WTC11 (cell line): ENCODE measurements at regions not wholly inside any gene's neighbourhood (a gene's known extent, or its start where the extent isn't known, plus 50 kb on each side); places are given as distances from the start of the nearest gene placed in this dataset.

Experiments
- ATAC-seq: fragments of 200-7000 bp; cut with Tn5 transposase; 2 replicates; pipeline ENCODE4 v1.10.0; 2021; ENCODE audit warnings: mild to moderate bottlenecking, moderate library complexity
- CTCF ChIA-PET: fragments of 300-600 bp; sonication (Branson Sonifier 250); formaldehyde crosslinking; loops from one replicate; lab custom pipeline; 2021; ENCODE audit warnings: antibody characterized with exemption; lab: Charles Lee
- POLR2A ChIA-PET: fragments of 350-600 bp; sonication (Branson Sonifier 250); formaldehyde crosslinking; loops from one replicate; lab custom pipeline; 2021; ENCODE audit warnings: antibody characterized with exemption; lab: Charles Lee
- DNase-seq: peaks from one replicate; pipeline ENCODE4 v3.0.0; 2021; ENCODE audit warnings: low spot score
- H3K27ac Mint-ChIP-seq: 2 replicates; pipeline ENCODE4 v1.8.0; 2021; ENCODE audit warnings: mixed read lengths
- H3K27me3 Mint-ChIP-seq: 2 replicates; pipeline ENCODE4 v1.8.0; 2021; ENCODE audit warnings: low read depth, mild to moderate bottlenecking, moderate library complexity, mixed read lengths
- H3K36me3 Mint-ChIP-seq: 2 replicates; pipeline ENCODE4 v1.8.0; 2021; ENCODE audit warnings: mixed read lengths
- H3K4me1 Mint-ChIP-seq: 2 replicates; pipeline ENCODE4 v1.8.0; 2022; ENCODE audit warnings: mixed read lengths
- H3K4me3 Mint-ChIP-seq: 2 replicates; pipeline ENCODE4 v1.8.0; 2021; ENCODE audit warnings: mild to moderate bottlenecking, moderate library complexity, mixed read lengths
- H3K9me3 Mint-ChIP-seq: 2 replicates; pipeline ENCODE4 v1.8.0; 2021; ENCODE audit warnings: mixed read lengths
- EMX1 ChIP-seq: fragments of 250-450 bp; sonication (Bioruptor Pico); IDR thresholded peaks from 2 replicates; pipeline ENCODE4 v1.8.0; 2021; ENCODE audit warnings: mild to moderate bottlenecking
- ERG ChIP-seq: fragments of 250-450 bp; sonication (Bioruptor Pico); IDR thresholded peaks from 2 replicates; pipeline ENCODE4 v1.8.0; 2021; ENCODE audit warnings: mild to moderate bottlenecking
- ESRRA ChIP-seq: sonication (generic); formaldehyde crosslinking; IDR thresholded peaks from 2 replicates; pipeline ENCODE4 v1.8.1; 2022; ENCODE audit warnings: mild to moderate bottlenecking, missing genetic modification reagents, borderline replicate concordance
- ETV6 ChIP-seq: sonication (generic); formaldehyde crosslinking; IDR thresholded peaks from 2 replicates; pipeline ENCODE4 v1.8.1; 2022; ENCODE audit warnings: mild to moderate bottlenecking, missing genetic modification reagents
- FOXJ3 ChIP-seq: sonication (generic); formaldehyde crosslinking; IDR thresholded peaks from 2 replicates; pipeline ENCODE4 v1.9.0; 2021; ENCODE audit warnings: missing genetic modification reagents, mild to moderate bottlenecking, borderline replicate concordance
- GABPB1 ChIP-seq: sonication (generic); formaldehyde crosslinking; IDR thresholded peaks from 2 replicates; pipeline ENCODE4 v1.8.1; 2023; ENCODE audit warnings: mild to moderate bottlenecking, missing genetic modification reagents
- MLX ChIP-seq: sonication (generic); formaldehyde crosslinking; IDR thresholded peaks from 2 replicates; pipeline ENCODE4 v1.8.1; 2023; ENCODE audit warnings: mild to moderate bottlenecking, missing genetic modification reagents, moderate library complexity
- NFE2L1 ChIP-seq: sonication (generic); formaldehyde crosslinking; IDR thresholded peaks from 2 replicates; pipeline ENCODE4 v1.8.1; 2023; ENCODE audit warnings: missing genetic modification reagents
- ZBTB21 ChIP-seq: sonication (generic); formaldehyde crosslinking; IDR thresholded peaks from 2 replicates; pipeline ENCODE4 v1.8.1; 2023; ENCODE audit warnings: mild to moderate bottlenecking, missing genetic modification reagents, borderline replicate concordance
- ZNF232 ChIP-seq: sonication (generic); formaldehyde crosslinking; IDR thresholded peaks from 2 replicates; pipeline ENCODE4 v1.8.0; 2022; ENCODE audit warnings: mild to moderate bottlenecking, missing genetic modification reagents
- ZNF281 ChIP-seq: sonication (generic); formaldehyde crosslinking; IDR thresholded peaks from 2 replicates; pipeline ENCODE4 v1.8.0; 2023; ENCODE audit warnings: mild to moderate bottlenecking, missing genetic modification reagents
- ZNF416 ChIP-seq: fragments of 250-450 bp; sonication (Bioruptor Pico); IDR thresholded peaks from 2 replicates; pipeline ENCODE4 v1.9.0; 2021; ENCODE audit warnings: mild to moderate bottlenecking, inconsistent platforms
- TF ChIP-seq, protein P1 (sequence below): sonication (generic); formaldehyde crosslinking; IDR thresholded peaks from 2 replicates; pipeline ENCODE4 v1.8.1; 2023; ENCODE audit warnings: mild to moderate bottlenecking, missing genetic modification reagents
- TF ChIP-seq, protein P2 (sequence below): sonication (generic); formaldehyde crosslinking; IDR thresholded peaks from 2 replicates; pipeline ENCODE4 v1.8.0; 2023; ENCODE audit warnings: missing genetic modification reagents
- TF ChIP-seq, protein P3 (sequence below): fragments of 200-600 bp; IDR thresholded peaks from 2 replicates; pipeline ENCODE4 v1.8.0; 2022; ENCODE audit warnings: antibody characterized with exemption

DNA sequence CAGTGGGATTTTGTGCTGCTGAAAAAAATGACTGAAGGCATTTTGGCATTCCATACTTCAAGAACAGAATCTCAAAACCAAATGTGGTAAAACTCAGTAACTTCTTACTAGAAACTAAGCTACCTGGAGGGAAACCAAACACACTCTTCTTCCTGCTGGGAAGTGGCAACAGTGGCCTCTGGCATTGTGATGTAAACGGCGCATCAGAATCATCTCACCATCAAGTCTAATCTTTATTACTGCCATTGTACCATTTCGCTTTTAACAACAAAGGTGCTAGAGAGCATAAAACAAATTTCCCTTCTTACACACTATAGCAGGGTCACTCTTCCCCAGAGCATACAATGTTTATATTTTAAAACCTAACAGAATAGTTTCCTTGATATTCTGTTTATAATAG lies 101.6 kb upstream of the CEP162 start (continued):
- TF ChIP-seq, protein P1, sequence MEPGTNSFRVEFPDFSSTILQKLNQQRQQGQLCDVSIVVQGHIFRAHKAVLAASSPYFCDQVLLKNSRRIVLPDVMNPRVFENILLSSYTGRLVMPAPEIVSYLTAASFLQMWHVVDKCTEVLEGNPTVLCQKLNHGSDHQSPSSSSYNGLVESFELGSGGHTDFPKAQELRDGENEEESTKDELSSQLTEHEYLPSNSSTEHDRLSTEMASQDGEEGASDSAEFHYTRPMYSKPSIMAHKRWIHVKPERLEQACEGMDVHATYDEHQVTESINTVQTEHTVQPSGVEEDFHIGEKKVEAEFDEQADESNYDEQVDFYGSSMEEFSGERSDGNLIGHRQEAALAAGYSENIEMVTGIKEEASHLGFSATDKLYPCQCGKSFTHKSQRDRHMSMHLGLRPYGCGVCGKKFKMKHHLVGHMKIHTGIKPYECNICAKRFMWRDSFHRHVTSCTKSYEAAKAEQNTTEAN (CRISPR knock-in tag): no peak
- no peak for TF ChIP-seq ZNF232

DNA sequence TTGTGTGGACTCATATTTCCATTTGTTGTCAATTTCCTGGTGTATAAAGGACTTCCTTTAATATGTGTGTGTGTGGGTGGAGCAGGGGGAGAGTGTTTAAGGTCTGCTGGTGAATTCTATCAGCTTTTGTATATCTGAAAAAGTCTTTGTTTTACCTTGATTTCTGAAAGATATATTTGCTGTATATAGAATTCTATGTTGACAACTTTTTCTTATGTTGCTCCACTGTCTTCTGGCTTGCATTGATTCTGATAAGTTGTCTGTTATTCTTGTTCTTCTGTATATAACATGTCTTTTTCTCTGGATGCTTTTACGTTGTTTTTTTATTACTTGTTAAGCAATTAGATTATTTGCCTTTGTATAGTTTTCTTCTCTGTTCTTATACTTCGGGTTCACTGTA lies 90.0 kb upstream of the CEP162 start:
- no peaks in the 10 kb centered on the region for H3K4me1 Mint-ChIP-seq
- peaks cover 4% of the 10 kb centered on the region; the same call in 1 of the 2 replicates for H3K9me3 Mint-ChIP-seq
- DNase-seq (no peak), ATAC-seq (no peak)
- POLR2A ChIA-PET: no interaction called here
- H3K27me3 Mint-ChIP-seq: no peaks in the 10 kb centered on the region
- no peak overlapping the region for H3K4me3 Mint-ChIP-seq
- CTCF ChIA-PET: no interaction called here
- no peak overlapping the region for H3K27ac Mint-ChIP-seq
- no peaks in the 10 kb centered on the region for H3K36me3 Mint-ChIP-seq
- TF ChIP-seq ESRRA (CRISPR knock-in tag) (no peak), GABPB1 (no peak)
- TF ChIP-seq, all 79 proteins: peak for 0

GRCh38 chr6:84314377-84314898 lies 87.0 kb upstream of the CEP162 start:
- ATAC-seq: no peak
- Mint-ChIP-seq H3K27me3 (no peaks in the 10 kb centered on the region), H3K4me1 (no peaks in the 10 kb centered on the region), H3K36me3 (no peaks in the 10 kb centered on the region), H3K9me3 (peaks cover 4% of the 10 kb centered on the region; the same call in 1 of the 2 replicates), H3K27ac (no peak overlapping the region), H3K4me3 (no peak overlapping the region)
- POLR2A ChIA-PET: no interaction called here
- CTCF ChIA-PET: no interaction called here
- no peak for TF ChIP-seq ZNF416 (CRISPR knock-in tag)
- no peak for TF ChIP-seq ZBTB21 (CRISPR knock-in tag)
- TF ChIP-seq EMX1 (CRISPR knock-in tag): no peak
- no peak for TF ChIP-seq ETV6 (CRISPR knock-in tag)
- TF ChIP-seq, protein P2, sequence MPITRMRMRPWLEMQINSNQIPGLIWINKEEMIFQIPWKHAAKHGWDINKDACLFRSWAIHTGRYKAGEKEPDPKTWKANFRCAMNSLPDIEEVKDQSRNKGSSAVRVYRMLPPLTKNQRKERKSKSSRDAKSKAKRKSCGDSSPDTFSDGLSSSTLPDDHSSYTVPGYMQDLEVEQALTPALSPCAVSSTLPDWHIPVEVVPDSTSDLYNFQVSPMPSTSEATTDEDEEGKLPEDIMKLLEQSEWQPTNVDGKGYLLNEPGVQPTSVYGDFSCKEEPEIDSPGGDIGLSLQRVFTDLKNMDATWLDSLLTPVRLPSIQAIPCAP: no peak
- TF ChIP-seq, protein P3, sequence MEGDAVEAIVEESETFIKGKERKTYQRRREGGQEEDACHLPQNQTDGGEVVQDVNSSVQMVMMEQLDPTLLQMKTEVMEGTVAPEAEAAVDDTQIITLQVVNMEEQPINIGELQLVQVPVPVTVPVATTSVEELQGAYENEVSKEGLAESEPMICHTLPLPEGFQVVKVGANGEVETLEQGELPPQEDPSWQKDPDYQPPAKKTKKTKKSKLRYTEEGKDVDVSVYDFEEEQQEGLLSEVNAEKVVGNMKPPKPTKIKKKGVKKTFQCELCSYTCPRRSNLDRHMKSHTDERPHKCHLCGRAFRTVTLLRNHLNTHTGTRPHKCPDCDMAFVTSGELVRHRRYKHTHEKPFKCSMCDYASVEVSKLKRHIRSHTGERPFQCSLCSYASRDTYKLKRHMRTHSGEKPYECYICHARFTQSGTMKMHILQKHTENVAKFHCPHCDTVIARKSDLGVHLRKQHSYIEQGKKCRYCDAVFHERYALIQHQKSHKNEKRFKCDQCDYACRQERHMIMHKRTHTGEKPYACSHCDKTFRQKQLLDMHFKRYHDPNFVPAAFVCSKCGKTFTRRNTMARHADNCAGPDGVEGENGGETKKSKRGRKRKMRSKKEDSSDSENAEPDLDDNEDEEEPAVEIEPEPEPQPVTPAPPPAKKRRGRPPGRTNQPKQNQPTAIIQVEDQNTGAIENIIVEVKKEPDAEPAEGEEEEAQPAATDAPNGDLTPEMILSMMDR: no peak
- TF ChIP-seq NFE2L1 (CRISPR knock-in tag): no peak
- TF ChIP-seq ZNF281: no peak
- no peak for TF ChIP-seq ERG (CRISPR knock-in tag)
- TF ChIP-seq FOXJ3 (CRISPR knock-in tag): no peak
- no peak for TF ChIP-seq MLX (CRISPR knock-in tag)
- DNase-seq: no peak
